ENCODE measurements at regions not wholly inside any gene's neighbourhood (a gene's known extent, or its start where the extent isn't known, plus 50 kb on each side); places are given as distances from the start of the nearest gene placed in this dataset.

GRCh38 chr7:12056977-12057376 lies 154.1 kb upstream of the TMEM106B start:
- TF ChIP-seq SUZ12 (IDR thresholded peaks at IDR 0.05), result no peak
- no peak for TF ChIP-seq ZNF384 (IDR thresholded peaks at IDR 0.05)
- no peak for TF ChIP-seq TARDBP (IDR thresholded peaks at IDR 0.05)
- no peak for TF ChIP-seq FOXM1 (IDR thresholded peaks at IDR 0.05; ENCODE audit: borderline replicate concordance)
- TF ChIP-seq NFRKB (IDR thresholded peaks at IDR 0.05), result no peak

Data from HEK293T (cell line).